ENCODE measurements at regions not wholly inside any gene's neighbourhood (a gene's known extent, or its start where the extent isn't known, plus 50 kb on each side); places are given as distances from the start of the nearest gene placed in this dataset.

DNA sequence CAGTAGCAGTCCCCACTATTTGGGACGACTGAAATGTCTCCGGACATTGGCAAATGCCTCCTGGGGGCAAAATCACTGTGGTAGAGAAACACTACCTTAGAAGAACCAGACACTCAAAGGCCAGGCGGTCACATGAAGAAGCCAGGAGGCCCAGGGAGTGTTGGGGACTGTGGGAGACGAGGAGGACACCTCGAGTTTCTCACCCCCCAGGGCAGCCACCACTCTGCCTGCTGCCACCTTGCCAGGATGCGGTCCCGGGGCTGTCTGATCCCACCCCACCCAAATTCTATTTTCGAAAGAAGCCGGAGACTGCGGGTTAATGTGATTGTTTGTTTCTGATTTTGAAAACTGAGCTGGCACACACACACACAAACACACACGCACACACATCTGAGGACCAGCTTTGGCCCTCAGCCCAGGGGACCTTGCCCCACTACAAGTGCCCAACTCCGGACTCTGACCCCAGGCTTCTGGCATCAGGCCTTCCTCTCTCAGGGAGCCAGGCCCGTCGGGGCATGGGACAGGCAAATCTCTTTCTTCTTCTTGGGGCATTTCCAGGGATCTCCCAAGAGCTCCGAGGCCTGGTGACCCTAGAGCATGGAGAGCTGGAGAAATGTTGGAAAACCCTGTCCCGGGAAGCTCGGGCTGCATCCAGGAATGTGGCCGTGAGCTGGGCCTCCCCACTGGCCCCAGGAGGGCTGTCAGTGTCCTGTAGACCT is 187.5 kb upstream of the PMEPA1 start:
- Histone ChIP-seq H3F3A (ENCODE audit: low read length, unreplicated experiment) (no peaks in the 10 kb centered on the region), H2AFZ (ENCODE audit: low read length) (no peak overlapping the region), H3K9me3 (ENCODE audit: low read length) (no peaks in the 10 kb centered on the region), H3K4me3 (ENCODE audit: low read length) (no peak overlapping the region), H3K27me3 (ENCODE audit: low read length) (no peaks in the 10 kb centered on the region), H3K36me3 (ENCODE audit: low read depth, low read length) (no peaks in the 10 kb centered on the region), H3K4me2 (ENCODE audit: low read length) (no peak overlapping the region), H3K9ac (ENCODE audit: low read length) (no peak overlapping the region), H3K9me2 (replicated peaks; ENCODE audit: low read length) (no peaks in the 10 kb centered on the region), H3K27ac (ENCODE audit: low read length) (no peak overlapping the region), H3K79me2 (ENCODE audit: low read length) (no peaks in the 10 kb centered on the region), H4K20me1 (ENCODE audit: low read length) (no peaks in the 10 kb centered on the region), H3K4me1 (ENCODE audit: insufficient read depth, low read length) (peaks cover 15% of the 10 kb centered on the region)
- POLR2A ChIA-PET (ENCODE audit: unreplicated experiment): interaction anchor here (0.6 kb wide), 1 partner anchor 207 kb away, joined by 4 read pairs; no protein-coding TSS in a partner anchor
- intact Hi-C loops (cut with micrococcal nuclease): no loop called here
- TF ChIP-seq, protein P1, sequence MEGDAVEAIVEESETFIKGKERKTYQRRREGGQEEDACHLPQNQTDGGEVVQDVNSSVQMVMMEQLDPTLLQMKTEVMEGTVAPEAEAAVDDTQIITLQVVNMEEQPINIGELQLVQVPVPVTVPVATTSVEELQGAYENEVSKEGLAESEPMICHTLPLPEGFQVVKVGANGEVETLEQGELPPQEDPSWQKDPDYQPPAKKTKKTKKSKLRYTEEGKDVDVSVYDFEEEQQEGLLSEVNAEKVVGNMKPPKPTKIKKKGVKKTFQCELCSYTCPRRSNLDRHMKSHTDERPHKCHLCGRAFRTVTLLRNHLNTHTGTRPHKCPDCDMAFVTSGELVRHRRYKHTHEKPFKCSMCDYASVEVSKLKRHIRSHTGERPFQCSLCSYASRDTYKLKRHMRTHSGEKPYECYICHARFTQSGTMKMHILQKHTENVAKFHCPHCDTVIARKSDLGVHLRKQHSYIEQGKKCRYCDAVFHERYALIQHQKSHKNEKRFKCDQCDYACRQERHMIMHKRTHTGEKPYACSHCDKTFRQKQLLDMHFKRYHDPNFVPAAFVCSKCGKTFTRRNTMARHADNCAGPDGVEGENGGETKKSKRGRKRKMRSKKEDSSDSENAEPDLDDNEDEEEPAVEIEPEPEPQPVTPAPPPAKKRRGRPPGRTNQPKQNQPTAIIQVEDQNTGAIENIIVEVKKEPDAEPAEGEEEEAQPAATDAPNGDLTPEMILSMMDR (conservative IDR thresholded peaks at IDR 0.05; ENCODE audit: low read depth, low read length): no peak
- no TSS peak for BruUV-seq (replicated peaks)
- CTCF ChIA-PET: no interaction called here
- DNase-seq: no peak
- ATAC-seq: no peak

DNA sequence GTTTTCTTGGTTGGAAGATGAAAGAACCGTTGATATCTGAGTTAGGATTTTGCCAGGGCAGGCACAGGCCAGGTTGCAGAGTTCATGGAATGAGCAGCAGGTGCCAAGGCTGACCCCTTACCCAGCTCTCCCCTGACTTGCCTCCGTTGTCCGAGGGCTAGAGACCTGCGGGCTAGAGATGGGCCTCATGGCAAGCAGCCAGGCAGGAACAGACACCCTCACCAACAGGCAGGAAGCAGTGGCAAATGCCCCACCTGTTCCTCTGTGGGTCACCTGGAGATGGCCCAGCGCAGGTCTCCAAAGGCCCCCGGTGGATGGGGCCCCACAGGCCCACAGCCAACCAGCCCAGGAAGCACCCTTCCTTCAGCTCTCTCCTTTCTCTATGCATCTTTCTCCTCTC is 186.7 kb upstream of the PMEPA1 start:
- no peaks in the 10 kb centered on the region for H3K79me2 ChIP-seq (ENCODE audit: low read length)
- no peak overlapping the region for H3K4me2 ChIP-seq (ENCODE audit: low read length)
- ChIA-PET CTCF (no interaction called here), POLR2A (ENCODE audit: unreplicated experiment) (no interaction called here)
- ATAC-seq (no peak), DNase-seq (no peak)
- no peaks in the 10 kb centered on the region for H3K9me2 ChIP-seq (replicated peaks; ENCODE audit: low read length)
- H3F3A ChIP-seq (ENCODE audit: low read length, unreplicated experiment): no peaks in the 10 kb centered on the region
- peaks cover 7% of the 10 kb centered on the region; the same call in 1 of the 2 replicates for H3K4me1 ChIP-seq (ENCODE audit: insufficient read depth, low read length)
- H3K27ac ChIP-seq (ENCODE audit: low read length): no peak overlapping the region
- H3K9me3 ChIP-seq (ENCODE audit: low read length): no peaks in the 10 kb centered on the region
- no peaks in the 10 kb centered on the region for H3K27me3 ChIP-seq (ENCODE audit: low read length)
- no peaks in the 10 kb centered on the region for H3K36me3 ChIP-seq (ENCODE audit: low read depth, low read length)
- no peak overlapping the region for H3K4me3 ChIP-seq (ENCODE audit: low read length)
- no peak overlapping the region for H3K9ac ChIP-seq (ENCODE audit: low read length)
- intact Hi-C loops (cut with micrococcal nuclease): no loop called here
- no peaks in the 10 kb centered on the region for H4K20me1 ChIP-seq (ENCODE audit: low read length)
- TF ChIP-seq, protein P1 (conservative IDR thresholded peaks at IDR 0.05; ENCODE audit: low read depth, low read length): no peak
- no peak for TF ChIP-seq EZH2phosphoT487 (IDR thresholded peaks at IDR 0.05; ENCODE audit: borderline replicate concordance, low read length)
- no peak for TF ChIP-seq EZH2 (IDR thresholded peaks at IDR 0.05; ENCODE audit: low read length, unreplicated experiment)
- no peak overlapping the region for H2AFZ ChIP-seq (ENCODE audit: low read length)
- no TSS peak for BruUV-seq (replicated peaks)

DNA sequence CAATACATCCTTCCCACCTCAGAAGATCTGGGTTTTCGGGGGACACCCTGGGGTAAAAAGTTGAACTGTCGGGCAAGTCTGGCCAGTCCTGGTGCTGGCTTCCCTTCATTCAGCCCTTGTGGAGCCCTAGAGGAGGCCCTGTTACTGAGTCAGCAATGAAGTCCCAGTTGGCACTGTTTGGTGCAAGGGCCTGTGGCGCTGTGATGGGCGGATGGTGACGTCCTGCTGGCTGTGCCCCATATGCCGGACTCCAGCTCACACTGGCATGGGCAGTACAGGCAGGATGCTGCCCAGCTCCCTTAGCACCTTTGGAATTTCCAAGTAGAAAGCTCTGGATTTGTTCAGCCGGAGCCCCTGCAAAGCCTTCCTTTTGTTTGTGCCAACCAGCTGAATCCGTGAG is 186.2 kb upstream of the PMEPA1 start:
- Histone ChIP-seq H3K9me2 (replicated peaks; ENCODE audit: low read length) (no peaks in the 10 kb centered on the region), H3K9me3 (ENCODE audit: low read length) (no peaks in the 10 kb centered on the region), H4K20me1 (ENCODE audit: low read length) (no peaks in the 10 kb centered on the region), H3K4me3 (ENCODE audit: low read length) (no peak overlapping the region), H3K9ac (ENCODE audit: low read length) (no peak overlapping the region), H3K36me3 (ENCODE audit: low read depth, low read length) (no peaks in the 10 kb centered on the region), H3K4me2 (ENCODE audit: low read length) (no peak overlapping the region), H3K79me2 (ENCODE audit: low read length) (no peaks in the 10 kb centered on the region), H3K27me3 (ENCODE audit: low read length) (no peaks in the 10 kb centered on the region), H3K27ac (ENCODE audit: low read length) (no peak overlapping the region), H3K4me1 (ENCODE audit: insufficient read depth, low read length) (peaks cover 7% of the 10 kb centered on the region; the same call in 1 of the 2 replicates), H3F3A (ENCODE audit: low read length, unreplicated experiment) (no peaks in the 10 kb centered on the region), H2AFZ (ENCODE audit: low read length) (no peak overlapping the region)
- BruUV-seq (replicated peaks): no TSS peak
- TF ChIP-seq EZH2 (IDR thresholded peaks at IDR 0.05; ENCODE audit: low read length, unreplicated experiment) (no peak), EZH2phosphoT487 (IDR thresholded peaks at IDR 0.05; ENCODE audit: borderline replicate concordance, low read length) (no peak)
- TF ChIP-seq, protein P1 (conservative IDR thresholded peaks at IDR 0.05; ENCODE audit: low read depth, low read length): no peak
- ChIA-PET POLR2A (ENCODE audit: unreplicated experiment) (no interaction called here), CTCF (no interaction called here)
- DNase-seq (no peak), ATAC-seq (no peak)
- intact Hi-C loops (cut with micrococcal nuclease): no loop called here
